ENCODE measurements at regions not wholly inside any gene's neighbourhood (a gene's known extent, or its start where the extent isn't known, plus 50 kb on each side); places are given as distances from the start of the nearest gene placed in this dataset.

- no peak for TF ChIP-seq CTCF (IDR thresholded peaks at IDR 0.05; ENCODE audit: insufficient read depth, low read length)
- TF ChIP-seq REST (IDR thresholded peaks at IDR 0.05; ENCODE audit: insufficient replicate concordance, low read depth), result no peak
- no peak for TF ChIP-seq POLR2AphosphoS5 (IDR thresholded peaks at IDR 0.05; ENCODE audit: low read depth)
- no peak for TF ChIP-seq GABPA (IDR thresholded peaks at IDR 0.05; ENCODE audit: low read depth)
Measured at GRCh38 chrX:147741776-147742175, 169.9 kb upstream of the FMR1 start.
